Upper lobe of left lung (tissue), 6 donors: ENCODE measurements at regions not wholly inside any gene's neighbourhood (a gene's known extent, or its start where the extent isn't known, plus 50 kb on each side); places are given as distances from the start of the nearest gene placed in this dataset.

Experiments used
- ATAC-seq, 2 donors: fragments of 200-7000 bp; cut with Tn5 transposase; one replicate each; pipeline ENCODE4 v1.9.1; 2022; ENCODE audit warnings: mild to moderate bottlenecking in 2 of 2, moderate library complexity in 2 of 2; ENCODE audit not compliant: low FRiP score in 2 of 2
- DNase-seq, 2 donors: peaks; one replicate each; pipeline ENCODE4 v3.0.0-alpha.2; 2019 to 2020
- H3K27ac ChIP-seq, 4 donors: fragments of 200-600 bp; sonication (generic); one replicate each; pipeline ENCODE4 v1.5.1; 2016 to 2019
- H3K27me3 ChIP-seq, 4 donors: fragments of 200-600 bp; sonication (generic); one replicate each; pipeline ENCODE4 v1.5.1; 2017 to 2019
- H3K36me3 ChIP-seq, 4 donors: fragments of 200-600 bp; sonication (generic); one replicate each; pipeline ENCODE4 v1.5.1; 2016 to 2019
- H3K4me1 ChIP-seq, 4 donors: fragments of 200-600 bp; sonication (generic); one replicate each; pipeline ENCODE4 v1.5.1; 2018 to 2019
- H3K4me3 ChIP-seq, 4 donors: fragments of 200-600 bp; sonication (generic); one replicate each; pipeline ENCODE4 v1.5.1; 2017 to 2019; ENCODE audit warnings: mild to moderate bottlenecking in 2 of 4, moderate library complexity in 1 of 4
- H3K9me3 ChIP-seq, 4 donors: fragments of 200-600 bp; sonication (generic); one replicate each; pipeline ENCODE4 v1.5.1; 2018 to 2019
- EP300 ChIP-seq, 4 donors: sonication (generic); formaldehyde crosslinking; IDR thresholded peaks; one replicate each; pipeline ENCODE4 v1.5.1; 2017; ENCODE audit warnings: antibody characterized with exemption in 4 of 4, control low read depth in 2 of 4
- POLR2A ChIP-seq, 4 donors: fragments of 450-650 bp; IDR thresholded peaks; one replicate each; pipeline ENCODE4 v1.5.1; 2016 to 2017; ENCODE audit warnings: antibody characterized with exemption in 4 of 4, mild to moderate bottlenecking in 2 of 4
- POLR2AphosphoS5 ChIP-seq, 2 donors: sonication (generic); formaldehyde crosslinking; IDR thresholded peaks; one replicate each; pipeline ENCODE4 v1.5.1; 2017; ENCODE audit warnings: antibody characterized with exemption in 2 of 2
- WGBS, 2 donors: methylation state at CpG; one replicate each; pipeline ENCODE4 v1.1.5; 2017 to 2018; 5-methylcytosine and 5-hydroxymethylcytosine counted together
- TF ChIP-seq, protein P1 (sequence below), 6 experiments: fragments of 450-650 bp in 4 of 6; fragments of 200-600 bp in 2 of 6; sonication (generic) in 2 of 6; IDR thresholded peaks; one replicate each; pipeline ENCODE4 v1.5.1; 2016 to 2019; ENCODE audit warnings: antibody characterized with exemption in 6 of 6
- donor health status: DM: no; HTN: no; CAD: no; lungs with moderate emphysema.
- donor health status: DM: no; HTN: yes; CAD: no; lungs with severe emphysema.

DNA sequence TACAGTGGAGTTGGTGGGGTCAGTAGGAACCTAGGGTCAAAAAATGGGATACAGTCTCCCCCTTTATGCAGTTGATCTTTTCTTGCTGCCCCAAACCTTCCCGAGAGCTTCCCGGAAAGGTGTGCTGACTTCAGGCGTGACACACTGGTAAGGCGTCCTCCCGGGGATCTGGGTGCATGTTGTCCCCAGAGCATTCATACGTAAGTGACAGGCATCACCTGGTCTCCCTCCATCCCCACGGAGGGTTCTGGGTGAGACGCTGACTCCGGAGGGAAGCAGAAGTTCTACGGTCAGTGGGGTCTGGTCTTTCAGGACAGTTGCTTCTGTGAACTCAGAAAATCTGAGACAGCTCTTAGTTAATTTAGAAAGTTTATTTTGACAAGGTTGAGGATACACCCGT is 159.6 kb upstream of the RTL1 start:
- Histone ChIP-seq H3K27me3 (no peaks in the 10 kb centered on the region), H3K27ac (no peak overlapping the region), H3K4me1 (no peaks in the 10 kb centered on the region), H3K4me3 (no peak overlapping the region), H3K36me3 (no peaks in the 10 kb centered on the region), H3K9me3 (no peaks in the 10 kb centered on the region)
- DNase-seq (no peak), ATAC-seq (no peak)
- WGBS, 2 donors, result 83 to 85% methylated on average over 5 to 11 of the region's 11 CpGs
- TF ChIP-seq, protein P1, sequence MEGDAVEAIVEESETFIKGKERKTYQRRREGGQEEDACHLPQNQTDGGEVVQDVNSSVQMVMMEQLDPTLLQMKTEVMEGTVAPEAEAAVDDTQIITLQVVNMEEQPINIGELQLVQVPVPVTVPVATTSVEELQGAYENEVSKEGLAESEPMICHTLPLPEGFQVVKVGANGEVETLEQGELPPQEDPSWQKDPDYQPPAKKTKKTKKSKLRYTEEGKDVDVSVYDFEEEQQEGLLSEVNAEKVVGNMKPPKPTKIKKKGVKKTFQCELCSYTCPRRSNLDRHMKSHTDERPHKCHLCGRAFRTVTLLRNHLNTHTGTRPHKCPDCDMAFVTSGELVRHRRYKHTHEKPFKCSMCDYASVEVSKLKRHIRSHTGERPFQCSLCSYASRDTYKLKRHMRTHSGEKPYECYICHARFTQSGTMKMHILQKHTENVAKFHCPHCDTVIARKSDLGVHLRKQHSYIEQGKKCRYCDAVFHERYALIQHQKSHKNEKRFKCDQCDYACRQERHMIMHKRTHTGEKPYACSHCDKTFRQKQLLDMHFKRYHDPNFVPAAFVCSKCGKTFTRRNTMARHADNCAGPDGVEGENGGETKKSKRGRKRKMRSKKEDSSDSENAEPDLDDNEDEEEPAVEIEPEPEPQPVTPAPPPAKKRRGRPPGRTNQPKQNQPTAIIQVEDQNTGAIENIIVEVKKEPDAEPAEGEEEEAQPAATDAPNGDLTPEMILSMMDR (IDR thresholded peaks at IDR 0.05), result no peak
- TF ChIP-seq POLR2A (IDR thresholded peaks at IDR 0.05) (no peak), EP300 (IDR thresholded peaks at IDR 0.05) (no peak), POLR2AphosphoS5 (IDR thresholded peaks at IDR 0.05) (no peak)

DNA sequence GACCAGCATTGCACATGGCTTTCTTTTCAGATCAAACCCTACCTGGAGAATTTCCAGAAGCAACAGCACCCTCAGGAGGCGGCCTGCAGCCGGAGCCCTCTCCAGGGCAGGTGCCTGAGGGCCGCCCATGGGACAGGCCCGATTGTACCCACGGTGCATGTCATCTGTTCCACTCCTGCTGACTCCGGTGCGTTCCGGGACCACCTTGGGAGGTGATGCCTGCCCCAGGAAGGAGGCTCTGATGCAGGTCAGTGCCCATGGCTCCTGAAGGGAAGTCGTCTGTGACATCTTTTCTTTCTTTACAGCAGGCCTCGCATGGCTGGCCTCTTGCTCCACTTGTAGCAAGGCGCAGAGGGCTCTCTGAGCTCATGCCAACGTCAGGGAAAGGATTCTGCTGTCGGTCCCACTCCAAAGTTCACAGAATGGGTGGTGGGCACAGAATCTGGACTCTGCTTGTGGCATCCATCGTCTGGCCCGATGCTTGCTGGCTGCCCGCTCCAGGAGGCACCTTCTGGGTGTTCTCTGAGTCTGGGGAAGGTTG is 160.7 kb upstream of the RTL1 start:
- Histone ChIP-seq H3K4me1 (no peaks in the 10 kb centered on the region), H3K27ac (no peak overlapping the region), H3K27me3 (no peaks in the 10 kb centered on the region), H3K36me3 (no peaks in the 10 kb centered on the region), H3K4me3 (no peak overlapping the region), H3K9me3 (no peaks in the 10 kb centered on the region)
- DNase-seq (no peak), ATAC-seq (no peak)
- 90 to 95% methylated on average over 8 to 16 of the region's 16 CpGs for WGBS, 2 donors
- TF ChIP-seq POLR2A (IDR thresholded peaks at IDR 0.05) (no peak), EP300 (IDR thresholded peaks at IDR 0.05) (no peak)

DNA sequence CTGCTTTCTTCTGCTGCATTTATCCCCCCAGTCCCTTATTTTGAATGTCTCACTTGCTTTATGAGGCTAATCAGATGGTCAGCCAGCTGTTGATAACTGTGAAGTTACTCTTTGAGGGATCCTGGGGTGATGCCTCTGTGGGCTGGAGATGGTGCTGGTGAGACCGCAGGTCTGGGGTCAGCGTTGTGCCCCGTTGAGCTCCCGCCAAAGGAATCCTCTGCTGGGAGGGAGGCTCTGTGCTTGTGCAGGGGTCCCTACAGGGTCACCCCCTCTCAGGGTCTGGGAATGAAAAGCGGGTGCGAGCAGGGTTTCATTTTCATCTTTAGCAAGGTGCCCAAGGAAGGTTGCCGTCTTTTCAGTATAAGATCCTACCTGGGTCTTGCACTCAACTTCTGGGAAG is 161.2 kb upstream of the RTL1 start:
- WGBS, 2 donors, result 96 to 100% methylated on average over 4 to 7 of the region's 7 CpGs
- no peaks in the 10 kb centered on the region for H3K27me3 ChIP-seq
- no peaks in the 10 kb centered on the region for H3K9me3 ChIP-seq
- ATAC-seq (no peak), DNase-seq (no peak)
- H3K4me3 ChIP-seq, result no peak overlapping the region
- no peaks in the 10 kb centered on the region for H3K36me3 ChIP-seq
- H3K27ac ChIP-seq, result no peak overlapping the region
- no peaks in the 10 kb centered on the region for H3K4me1 ChIP-seq
- TF ChIP-seq POLR2A (IDR thresholded peaks at IDR 0.05), result no peak
- no peak for TF ChIP-seq EP300 (IDR thresholded peaks at IDR 0.05)
- TF ChIP-seq, protein P1 (IDR thresholded peaks at IDR 0.05), result no peak
- TF ChIP-seq POLR2AphosphoS5 (IDR thresholded peaks at IDR 0.05), result no peak

DNA sequence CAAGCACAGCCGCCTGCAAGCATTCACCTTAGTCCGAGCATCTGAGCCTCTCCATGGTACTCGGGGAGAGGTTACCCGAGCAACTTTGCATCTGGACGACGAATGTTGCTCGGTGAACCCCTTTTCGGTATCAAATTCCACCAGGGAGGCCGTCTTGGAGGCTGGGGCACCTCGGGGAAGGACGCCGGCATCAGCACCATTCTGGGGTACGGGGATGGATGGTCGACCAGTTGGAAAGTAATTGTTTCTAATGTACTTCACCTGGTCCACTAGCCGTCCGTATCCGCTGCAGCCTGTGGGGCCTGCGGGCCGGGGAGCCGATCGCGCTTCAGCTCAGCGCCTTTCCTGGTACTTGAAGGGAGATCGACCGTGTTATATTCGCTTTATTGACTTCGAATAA is 161.7 kb upstream of the RTL1 start:
- peak in 1 of 2 donors; percentile 78 for DNase-seq
- 94 to 96% methylated on average over 21 to 27 of the region's 27 CpGs for WGBS, 2 donors
- Histone ChIP-seq H3K27me3 (no peaks in the 10 kb centered on the region), H3K4me1 (no peaks in the 10 kb centered on the region), H3K9me3 (no peaks in the 10 kb centered on the region), H3K4me3 (no peak overlapping the region), H3K27ac (no peak overlapping the region), H3K36me3 (no peaks in the 10 kb centered on the region)
- ATAC-seq, result no peak
- TF ChIP-seq EP300 (IDR thresholded peaks at IDR 0.05), result no peak
- TF ChIP-seq, protein P1 (IDR thresholded peaks at IDR 0.05), result no peak
- TF ChIP-seq POLR2AphosphoS5 (IDR thresholded peaks at IDR 0.05), result no peak
- TF ChIP-seq POLR2A (IDR thresholded peaks at IDR 0.05), result no peak

DNA sequence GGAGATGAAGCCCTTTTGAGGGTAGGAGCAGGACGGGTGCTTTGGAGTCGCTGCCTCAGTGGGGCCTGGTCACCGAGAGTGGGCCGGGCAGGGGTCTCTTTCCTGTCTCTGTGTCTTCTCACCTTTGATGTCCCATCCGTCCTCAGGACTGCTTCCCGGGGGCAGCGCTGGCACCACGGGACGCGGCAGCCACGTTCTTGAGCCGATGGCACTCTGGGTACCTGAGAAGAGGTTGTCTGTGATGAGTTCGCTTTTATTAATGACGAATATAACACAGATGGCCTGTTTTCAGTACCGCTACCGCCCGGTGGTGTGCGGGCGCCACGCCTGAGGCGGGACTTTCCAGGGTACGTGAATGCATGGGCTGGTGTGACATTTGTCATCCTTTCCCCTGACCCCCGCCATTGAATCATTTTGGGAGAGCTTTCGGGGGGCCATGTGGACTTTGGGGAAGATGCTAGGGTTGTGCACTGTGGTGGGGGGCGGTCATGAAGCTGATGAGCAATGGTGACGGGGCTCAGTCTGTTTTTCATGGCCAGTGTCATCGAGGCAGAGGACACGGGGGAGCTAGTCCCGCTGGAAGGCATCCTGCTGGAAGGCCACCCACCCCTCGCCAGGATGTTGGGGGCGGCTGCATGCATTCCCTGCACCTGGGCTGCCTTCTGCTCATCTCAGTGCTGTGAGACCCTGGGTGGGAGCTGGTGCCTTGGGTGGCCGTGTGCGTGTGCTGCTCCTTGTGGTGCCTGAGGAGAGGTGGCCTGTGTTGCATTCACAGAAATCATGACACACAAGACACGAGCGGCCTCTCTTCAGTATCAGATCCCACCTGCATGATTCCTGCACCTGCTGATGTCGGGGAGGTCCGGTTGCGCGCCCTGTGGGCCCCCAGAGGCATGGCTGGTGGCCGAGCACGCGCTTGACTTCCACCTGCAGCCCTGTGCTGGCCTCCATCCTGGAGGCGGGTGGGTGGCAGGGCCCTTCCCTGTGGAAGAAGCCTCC is 162.5 kb upstream of the RTL1 start:
- H3K4me3 ChIP-seq, result no peak overlapping the region
- DNase-seq (peak in 1 of 2 donors; percentile 18), ATAC-seq (no peak)
- H3K27ac ChIP-seq, result no peak overlapping the region
- no peaks in the 10 kb centered on the region for H3K27me3 ChIP-seq
- TF ChIP-seq EP300 (IDR thresholded peaks at IDR 0.05), result no peak
- no peak for TF ChIP-seq POLR2AphosphoS5 (IDR thresholded peaks at IDR 0.05)
- no peak for TF ChIP-seq POLR2A (IDR thresholded peaks at IDR 0.05)
- TF ChIP-seq, protein P1 (IDR thresholded peaks at IDR 0.05), result no peak
- 94% methylated on average over 28 to 42 of the region's 43 CpGs for WGBS, 2 donors
- no peaks in the 10 kb centered on the region for H3K36me3 ChIP-seq
- no peaks in the 10 kb centered on the region for H3K4me1 ChIP-seq
- no peaks in the 10 kb centered on the region for H3K9me3 ChIP-seq
